ENCODE measurements at regions not wholly inside any gene's neighbourhood (a gene's known extent, or its start where the extent isn't known, plus 50 kb on each side); places are given as distances from the start of the nearest gene placed in this dataset.

DNA sequence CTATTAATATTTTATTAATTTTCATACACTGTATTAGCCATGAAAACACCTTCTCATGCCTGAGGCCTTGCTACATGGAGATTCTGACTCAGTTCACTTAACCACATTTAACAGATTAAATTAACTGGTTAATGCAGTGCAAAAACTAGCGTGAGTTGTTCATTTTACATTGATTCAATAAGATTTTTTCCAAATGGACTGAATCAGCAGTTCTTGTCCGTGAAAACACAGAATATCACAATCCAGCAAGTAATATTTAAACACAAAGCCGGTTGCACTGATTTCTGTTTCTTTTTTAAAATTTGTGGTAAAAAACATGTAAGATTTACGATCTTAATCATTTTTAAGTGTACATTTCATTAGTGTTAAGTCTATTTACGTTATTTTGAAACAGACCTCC, 118.2 kb upstream of the THUMPD2 start:
- TF ChIP-seq, protein P1, sequence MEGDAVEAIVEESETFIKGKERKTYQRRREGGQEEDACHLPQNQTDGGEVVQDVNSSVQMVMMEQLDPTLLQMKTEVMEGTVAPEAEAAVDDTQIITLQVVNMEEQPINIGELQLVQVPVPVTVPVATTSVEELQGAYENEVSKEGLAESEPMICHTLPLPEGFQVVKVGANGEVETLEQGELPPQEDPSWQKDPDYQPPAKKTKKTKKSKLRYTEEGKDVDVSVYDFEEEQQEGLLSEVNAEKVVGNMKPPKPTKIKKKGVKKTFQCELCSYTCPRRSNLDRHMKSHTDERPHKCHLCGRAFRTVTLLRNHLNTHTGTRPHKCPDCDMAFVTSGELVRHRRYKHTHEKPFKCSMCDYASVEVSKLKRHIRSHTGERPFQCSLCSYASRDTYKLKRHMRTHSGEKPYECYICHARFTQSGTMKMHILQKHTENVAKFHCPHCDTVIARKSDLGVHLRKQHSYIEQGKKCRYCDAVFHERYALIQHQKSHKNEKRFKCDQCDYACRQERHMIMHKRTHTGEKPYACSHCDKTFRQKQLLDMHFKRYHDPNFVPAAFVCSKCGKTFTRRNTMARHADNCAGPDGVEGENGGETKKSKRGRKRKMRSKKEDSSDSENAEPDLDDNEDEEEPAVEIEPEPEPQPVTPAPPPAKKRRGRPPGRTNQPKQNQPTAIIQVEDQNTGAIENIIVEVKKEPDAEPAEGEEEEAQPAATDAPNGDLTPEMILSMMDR (IDR thresholded peaks at IDR 0.05) = no peak
- no peak for TF ChIP-seq POLR2A (IDR thresholded peaks at IDR 0.05)
